HK-2 (cell line): ENCODE measurements at regions not wholly inside any gene's neighbourhood (a gene's known extent, or its start where the extent isn't known, plus 50 kb on each side); places are given as distances from the start of the nearest gene placed in this dataset.

ENCODE experiments used
- DNase-seq: peaks from one replicate; pipeline ENCODE4 v3.0.0-alpha.2; 2018; ENCODE audit not compliant: unreplicated experiment

GRCh38 chr12:115700896-115701465, 576.5 kb downstream of the MED13L start:
- no peak for DNase-seq

- no peak for DNase-seq
Measured at GRCh38 chr12:115700081-115700480, 577.4 kb downstream of the MED13L start.

GRCh38 chr12:115698257-115698656, 579.2 kb downstream of the MED13L start:
- DNase-seq = no peak

GRCh38 chr12:115697340-115697739, 580.2 kb downstream of the MED13L start:
- no peak for DNase-seq

GRCh38 chr12:115694564-115694963, 582.9 kb downstream of the MED13L start:
- DNase-seq = no peak

GRCh38 chr12:115693970-115694369, 583.5 kb downstream of the MED13L start:
- no peak for DNase-seq

- DNase-seq = no peak
Measured at GRCh38 chr12:115691123-115691522, 586.4 kb downstream of the MED13L start.

- DNase-seq = no peak
Measured at GRCh38 chr12:115687094-115687493, 590.4 kb downstream of the MED13L start.

- DNase-seq = no peak
Measured at GRCh38 chr12:115683240-115683780, 594.2 kb downstream of the MED13L start.

GRCh38 chr12:115680967-115681366, 596.5 kb downstream of the MED13L start:
- DNase-seq = no peak

GRCh38 chr12:115672506-115673080, 604.9 kb downstream of the MED13L start:
- no peak for DNase-seq

GRCh38 chr12:115672086-115672485, 605.4 kb downstream of the MED13L start:
- DNase-seq = no peak

- DNase-seq = no peak
Measured at GRCh38 chr12:115670869-115671268, 606.6 kb downstream of the MED13L start.

- no peak for DNase-seq
Measured at GRCh38 chr12:115667116-115667515, 610.4 kb downstream of the MED13L start.

- no peak for DNase-seq
Measured at GRCh38 chr12:115666168-115666567, 611.3 kb downstream of the MED13L start.

- DNase-seq = no peak
Measured at GRCh38 chr12:115661112-115661511, 616.4 kb downstream of the MED13L start.

- DNase-seq = no peak
Measured at GRCh38 chr12:115660211-115660805, 617.2 kb downstream of the MED13L start.

GRCh38 chr12:115659422-115659821, 618.1 kb downstream of the MED13L start:
- no peak for DNase-seq

- DNase-seq = no peak
Measured at GRCh38 chr12:115657081-115658013, 620.1 kb downstream of the MED13L start.

GRCh38 chr12:115650026-115650425, 627.5 kb downstream of the MED13L start:
- no peak for DNase-seq

- no peak for DNase-seq
Measured at GRCh38 chr12:115648463-115648862, 629.0 kb downstream of the MED13L start.

GRCh38 chr12:115646210-115646609, 631.3 kb downstream of the MED13L start:
- DNase-seq = no peak
